ENCODE measurements at regions not wholly inside any gene's neighbourhood (a gene's known extent, or its start where the extent isn't known, plus 50 kb on each side); places are given as distances from the start of the nearest gene placed in this dataset.

GRCh38 chr9:23497137-23497504 is 328.9 kb downstream of the ELAVL2 start:
- no peak for TF ChIP-seq CTCF (IDR thresholded peaks at IDR 0.05)
- Mint-ChIP-seq H3K4me3 (no peak overlapping the region), H3K27me3 (ENCODE audit: insufficient read depth) (no peaks in the 10 kb centered on the region), H3K27ac (no peak overlapping the region), H3K9me3 (peaks cover 29% of the 10 kb centered on the region), H3K36me3 (ENCODE audit: low read depth) (no peaks in the 10 kb centered on the region), H3K4me1 (ENCODE audit: low read depth) (no peaks in the 10 kb centered on the region)
- DNase-seq = no peak

GRCh38 chr9:23502004-23502403 is 324.0 kb downstream of the ELAVL2 start:
- H3K36me3 Mint-ChIP-seq (ENCODE audit: low read depth) = no peaks in the 10 kb centered on the region
- no peak for TF ChIP-seq CTCF (IDR thresholded peaks at IDR 0.05)
- no peaks in the 10 kb centered on the region for H3K27me3 Mint-ChIP-seq (ENCODE audit: insufficient read depth)
- no peaks in the 10 kb centered on the region for H3K4me1 Mint-ChIP-seq (ENCODE audit: low read depth)
- H3K27ac Mint-ChIP-seq = no peak overlapping the region
- peaks cover 33% of the 10 kb centered on the region for H3K9me3 Mint-ChIP-seq
- H3K4me3 Mint-ChIP-seq = no peak overlapping the region
- DNase-seq = no peak

- no peaks in the 10 kb centered on the region for H3K27me3 Mint-ChIP-seq (ENCODE audit: insufficient read depth)
- no peaks in the 10 kb centered on the region for H3K4me1 Mint-ChIP-seq (ENCODE audit: low read depth)
- no peak for TF ChIP-seq CTCF (IDR thresholded peaks at IDR 0.05)
- H3K27ac Mint-ChIP-seq = no peak overlapping the region
- H3K4me3 Mint-ChIP-seq = no peak overlapping the region
- peaks cover 41% of the 10 kb centered on the region for H3K9me3 Mint-ChIP-seq
- no peak for DNase-seq
- H3K36me3 Mint-ChIP-seq (ENCODE audit: low read depth) = no peaks in the 10 kb centered on the region
These were observed 303.1 kb downstream of the ELAVL2 start for GRCh38 chr9:23522952-23523351.

- H3K4me1 Mint-ChIP-seq (ENCODE audit: low read depth) = no peaks in the 10 kb centered on the region
- no peak overlapping the region for H3K27ac Mint-ChIP-seq
- H3K27me3 Mint-ChIP-seq (ENCODE audit: insufficient read depth) = no peaks in the 10 kb centered on the region
- DNase-seq = no peak
- H3K4me3 Mint-ChIP-seq = no peak overlapping the region
- TF ChIP-seq CTCF (IDR thresholded peaks at IDR 0.05) = no peak
- peaks cover 42% of the 10 kb centered on the region for H3K9me3 Mint-ChIP-seq
- no peaks in the 10 kb centered on the region for H3K36me3 Mint-ChIP-seq (ENCODE audit: low read depth)
These were observed 301.4 kb downstream of the ELAVL2 start for GRCh38 chr9:23524607-23525155.

GRCh38 chr9:23526806-23527205 is 299.2 kb downstream of the ELAVL2 start:
- Mint-ChIP-seq H3K27ac (no peak overlapping the region), H3K4me1 (ENCODE audit: low read depth) (no peaks in the 10 kb centered on the region), H3K4me3 (no peak overlapping the region), H3K36me3 (ENCODE audit: low read depth) (no peaks in the 10 kb centered on the region), H3K27me3 (ENCODE audit: insufficient read depth) (no peaks in the 10 kb centered on the region), H3K9me3 (peaks cover 52% of the 10 kb centered on the region)
- TF ChIP-seq CTCF (IDR thresholded peaks at IDR 0.05) = no peak
- DNase-seq = no peak

GRCh38 chr9:23532282-23532681 is 293.8 kb downstream of the ELAVL2 start:
- Mint-ChIP-seq H3K27ac (no peak overlapping the region), H3K4me3 (no peak overlapping the region), H3K4me1 (ENCODE audit: low read depth) (no peaks in the 10 kb centered on the region)

More at GRCh38 chr9:23532282-23532681, 293.8 kb downstream of the ELAVL2 start:
- Mint-ChIP-seq H3K27me3 (ENCODE audit: insufficient read depth) (no peaks in the 10 kb centered on the region), H3K9me3 (peaks cover 30% of the 10 kb centered on the region), H3K36me3 (ENCODE audit: low read depth) (no peaks in the 10 kb centered on the region)
- DNase-seq = no peak
- no peak for TF ChIP-seq CTCF (IDR thresholded peaks at IDR 0.05)
